GM19438 (cell line): ENCODE measurements at regions not wholly inside any gene's neighbourhood (a gene's known extent, or its start where the extent isn't known, plus 50 kb on each side); places are given as distances from the start of the nearest gene placed in this dataset.
"Not testable (repeated sequence)": the region's sequence is repeated elsewhere in the genome, so short reads cannot be mapped to it uniquely, and the experiment has no call there.

Source experiments
- ATAC-seq: cut with Tn5 transposase; IDR thresholded peaks from one replicate; pipeline ENCODE4 v1.9.1; 2021; ENCODE audit warnings: low read depth; ENCODE audit not compliant: unreplicated experiment

- no peak for ATAC-seq
Measured at GRCh38 chr4:101421386-101421785, 74.1 kb upstream of the PPP3CA start.

- no peak for ATAC-seq
Measured at GRCh38 chr4:101420661-101421060, 73.3 kb upstream of the PPP3CA start.

GRCh38 chr4:101419336-101420135, 72.2 kb upstream of the PPP3CA start:
- ATAC-seq, result peak; percentile 81

GRCh38 chr4:101418466-101418865, 71.1 kb upstream of the PPP3CA start:
- no peak for ATAC-seq

GRCh38 chr4:101418055-101418454, 70.7 kb upstream of the PPP3CA start:
- ATAC-seq, result peak; percentile 55

- ATAC-seq, result no peak
Measured at GRCh38 chr4:101417046-101417445, 69.7 kb upstream of the PPP3CA start.

GRCh38 chr4:101415962-101416361, 68.6 kb upstream of the PPP3CA start:
- no peak for ATAC-seq

GRCh38 chr4:101414496-101414895, 67.2 kb upstream of the PPP3CA start:
- ATAC-seq, result no peak

- no peak for ATAC-seq
Measured at GRCh38 chr4:101411926-101412325, 64.6 kb upstream of the PPP3CA start.

GRCh38 chr4:101411281-101411910, 64.1 kb upstream of the PPP3CA start:
- ATAC-seq, result not testable (repeated sequence)

GRCh38 chr4:101400096-101400495, 52.8 kb upstream of the PPP3CA start:
- no peak for ATAC-seq

- no peak for ATAC-seq
Measured at GRCh38 chr4:101398807-101399206, 51.5 kb upstream of the PPP3CA start.
